HL-60 (cell line): ENCODE measurements at regions not wholly inside any gene's neighbourhood (a gene's known extent, or its start where the extent isn't known, plus 50 kb on each side); places are given as distances from the start of the nearest gene placed in this dataset.

Experiments used
- DNase-seq, 2 experiments: peaks; one replicate each; pipeline ENCODE4 v3.0.0-alpha.2; 2010 to 2020; ENCODE audit warnings: low read depth in 1 of 2, low spot score in 1 of 2
- H3K27ac ChIP-seq: fragments of 250-450 bp; sonication (Bioruptor Pico); replicated peaks from 2 replicates; pipeline ENCODE4 v1.5.1; 2020; ENCODE audit warnings: mild to moderate bottlenecking, moderate library complexity
- H3K27me3 ChIP-seq: fragments of 250-450 bp; sonication (Bioruptor Pico); 2 replicates; pipeline ENCODE4 v1.5.1; 2021; ENCODE audit warnings: mild to moderate bottlenecking, moderate library complexity; ENCODE audit not compliant: insufficient read depth, poor library complexity, severe bottlenecking
- H3K4me3 ChIP-seq: replicated peaks from 2 replicates; pipeline ENCODE4 v1.5.1; 2011; ENCODE audit warnings: mild to moderate bottlenecking, control low read depth, low read length; ENCODE audit not compliant: insufficient read depth
- CTCF ChIP-seq: IDR thresholded peaks from one replicate; pipeline ENCODE4 v1.5.1; 2011; ENCODE audit warnings: low read length, control low read depth, inconsistent platforms; ENCODE audit not compliant: insufficient read depth
- GABPA ChIP-seq: IDR thresholded peaks from 2 replicates; pipeline ENCODE4 v1.6.1; 2012; ENCODE audit warnings: low read depth
- POLR2AphosphoS5 ChIP-seq: IDR thresholded peaks from 2 replicates; pipeline ENCODE4 v1.6.1; 2012; ENCODE audit warnings: low read depth
- SPI1 ChIP-seq: IDR thresholded peaks from 2 replicates; pipeline ENCODE4 v1.6.1; 2012; ENCODE audit warnings: low read depth, mild to moderate bottlenecking, borderline replicate concordance
- TF ChIP-seq, protein P1 (sequence below): IDR thresholded peaks from 2 replicates; pipeline ENCODE4 v1.6.1; 2012; ENCODE audit warnings: low read depth; ENCODE audit not compliant: insufficient replicate concordance

- Histone ChIP-seq H3K27ac (no peak overlapping the region), H3K4me3 (no peak overlapping the region), H3K27me3 (no peaks in the 10 kb centered on the region)
- TF ChIP-seq, protein P1, sequence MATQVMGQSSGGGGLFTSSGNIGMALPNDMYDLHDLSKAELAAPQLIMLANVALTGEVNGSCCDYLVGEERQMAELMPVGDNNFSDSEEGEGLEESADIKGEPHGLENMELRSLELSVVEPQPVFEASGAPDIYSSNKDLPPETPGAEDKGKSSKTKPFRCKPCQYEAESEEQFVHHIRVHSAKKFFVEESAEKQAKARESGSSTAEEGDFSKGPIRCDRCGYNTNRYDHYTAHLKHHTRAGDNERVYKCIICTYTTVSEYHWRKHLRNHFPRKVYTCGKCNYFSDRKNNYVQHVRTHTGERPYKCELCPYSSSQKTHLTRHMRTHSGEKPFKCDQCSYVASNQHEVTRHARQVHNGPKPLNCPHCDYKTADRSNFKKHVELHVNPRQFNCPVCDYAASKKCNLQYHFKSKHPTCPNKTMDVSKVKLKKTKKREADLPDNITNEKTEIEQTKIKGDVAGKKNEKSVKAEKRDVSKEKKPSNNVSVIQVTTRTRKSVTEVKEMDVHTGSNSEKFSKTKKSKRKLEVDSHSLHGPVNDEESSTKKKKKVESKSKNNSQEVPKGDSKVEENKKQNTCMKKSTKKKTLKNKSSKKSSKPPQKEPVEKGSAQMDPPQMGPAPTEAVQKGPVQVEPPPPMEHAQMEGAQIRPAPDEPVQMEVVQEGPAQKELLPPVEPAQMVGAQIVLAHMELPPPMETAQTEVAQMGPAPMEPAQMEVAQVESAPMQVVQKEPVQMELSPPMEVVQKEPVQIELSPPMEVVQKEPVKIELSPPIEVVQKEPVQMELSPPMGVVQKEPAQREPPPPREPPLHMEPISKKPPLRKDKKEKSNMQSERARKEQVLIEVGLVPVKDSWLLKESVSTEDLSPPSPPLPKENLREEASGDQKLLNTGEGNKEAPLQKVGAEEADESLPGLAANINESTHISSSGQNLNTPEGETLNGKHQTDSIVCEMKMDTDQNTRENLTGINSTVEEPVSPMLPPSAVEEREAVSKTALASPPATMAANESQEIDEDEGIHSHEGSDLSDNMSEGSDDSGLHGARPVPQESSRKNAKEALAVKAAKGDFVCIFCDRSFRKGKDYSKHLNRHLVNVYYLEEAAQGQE, result no peak
- TF ChIP-seq POLR2AphosphoS5, result no peak
- no peak for TF ChIP-seq GABPA
- no peak for TF ChIP-seq SPI1
- no peak for TF ChIP-seq CTCF
- no peak for DNase-seq
These were observed 399.4 kb downstream of the OCA2 start for GRCh38 chr15:27699699-27700098.

- Histone ChIP-seq H3K27ac (no peak overlapping the region), H3K27me3 (no peaks in the 10 kb centered on the region), H3K4me3 (no peak overlapping the region)
- TF ChIP-seq POLR2AphosphoS5, result no peak
- DNase-seq, result no peak
These were observed 402.6 kb downstream of the OCA2 start for GRCh38 chr15:27696530-27696929.

DNA sequence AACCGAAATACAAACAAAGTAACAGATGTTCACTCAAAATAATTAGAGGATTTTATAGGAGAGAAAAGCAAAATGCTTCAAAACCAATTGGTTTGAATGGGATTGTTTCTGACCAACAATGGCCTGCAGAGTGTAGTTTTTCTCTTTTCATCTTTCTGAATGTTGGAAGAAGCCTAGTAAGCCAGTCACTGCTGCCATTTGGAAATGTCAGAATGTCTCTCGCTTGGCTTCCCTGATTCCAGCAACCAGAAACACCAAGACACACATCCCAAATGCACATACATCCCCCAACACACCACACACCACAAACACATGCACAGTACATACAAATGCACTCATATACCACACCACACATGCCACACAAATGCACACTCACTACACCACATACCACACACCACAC is 403.4 kb downstream of the OCA2 start:
- TF ChIP-seq POLR2AphosphoS5, result no peak
- no peak for TF ChIP-seq SPI1
- TF ChIP-seq CTCF, result no peak
- TF ChIP-seq GABPA, result no peak
- TF ChIP-seq, protein P1, result no peak
- H3K4me3 ChIP-seq, result no peak overlapping the region
- H3K27me3 ChIP-seq, result no peaks in the 10 kb centered on the region
- DNase-seq, result no peak
- H3K27ac ChIP-seq, result no peak overlapping the region

GRCh38 chr15:27694506-27695087 is 404.5 kb downstream of the OCA2 start:
- Histone ChIP-seq H3K27me3 (no peaks in the 10 kb centered on the region), H3K27ac (no peak overlapping the region), H3K4me3 (no peak overlapping the region)
- DNase-seq, result no peak
- no peak for TF ChIP-seq POLR2AphosphoS5
- no peak for TF ChIP-seq SPI1
- no peak for TF ChIP-seq CTCF
- TF ChIP-seq, protein P1, result no peak
- TF ChIP-seq GABPA, result no peak
